Activated T-helper 1 cell treated with anti-CD3 and anti-CD28 coated beads, Interleukin-2, amount 50 U/mL, for 16 hours (primary cell): ENCODE measurements at regions not wholly inside any gene's neighbourhood (a gene's known extent, or its start where the extent isn't known, plus 50 kb on each side); places are given as distances from the start of the nearest gene placed in this dataset.
"Not testable (repeated sequence)": the region's sequence is repeated elsewhere in the genome, so short reads cannot be mapped to it uniquely, and the experiment has no call there.

Experiments used
- DNase-seq, 2 donors: peaks; one replicate each; pipeline ENCODE4 v3.0.0-alpha.2; 2020; ENCODE audit warnings: low read depth in 1 of 2, low spot score in 1 of 2

GRCh38 chr22:22716136-22716665, 71.8 kb downstream of the GGTLC2 start:
- DNase-seq: no peak

- DNase-seq: no peak
These were observed 73.2 kb downstream of the GGTLC2 start for GRCh38 chr22:22717664-22718063.

DNA sequence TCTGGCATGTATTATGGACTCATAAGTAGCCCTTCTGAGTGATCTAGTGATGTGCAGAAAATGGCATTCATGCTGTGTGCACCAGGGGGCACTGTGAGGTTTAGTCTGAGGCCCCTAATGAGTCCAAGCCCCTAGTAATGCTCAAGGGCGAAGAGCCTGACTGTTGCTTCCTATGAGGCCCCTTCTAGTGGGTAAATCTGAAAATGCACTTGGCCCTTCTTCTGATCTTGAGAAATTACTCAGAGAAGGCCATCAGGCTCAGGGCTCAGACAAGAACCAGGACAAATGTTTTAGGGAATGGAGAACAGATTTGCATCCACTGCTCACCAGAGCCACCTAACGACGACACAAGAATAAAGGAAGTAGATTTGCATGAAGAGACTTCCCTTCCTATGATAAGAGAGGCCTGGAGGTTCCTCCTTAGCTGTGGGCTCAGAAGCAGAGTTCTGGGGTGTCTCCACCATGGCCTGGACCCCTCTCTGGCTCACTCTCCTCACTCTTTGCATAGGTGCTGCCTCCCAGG, 75.8 kb downstream of the GGTLC2 start:
- DNase-seq: no peak

DNA sequence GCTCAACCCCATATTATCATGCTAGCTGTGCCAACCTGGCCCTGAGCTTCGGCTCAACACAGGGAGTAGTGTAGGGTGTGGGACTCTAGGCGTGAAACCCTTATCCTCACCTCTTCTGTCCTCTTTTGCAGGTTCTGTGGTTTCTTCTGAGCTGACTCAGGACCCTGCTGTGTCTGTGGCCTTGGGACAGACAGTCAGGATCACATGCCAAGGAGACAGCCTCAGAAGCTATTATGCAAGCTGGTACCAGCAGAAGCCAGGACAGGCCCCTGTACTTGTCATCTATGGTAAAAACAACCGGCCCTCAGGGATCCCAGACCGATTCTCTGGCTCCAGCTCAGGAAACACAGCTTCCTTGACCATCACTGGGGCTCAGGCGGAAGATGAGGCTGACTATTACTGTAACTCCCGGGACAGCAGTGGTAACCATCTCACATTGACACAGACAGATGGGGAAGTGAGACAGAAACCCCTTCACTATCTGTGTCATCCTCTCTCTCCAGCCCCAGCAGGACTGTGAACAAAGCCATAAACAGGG, 76.4 kb downstream of the GGTLC2 start:
- no peak for DNase-seq

- peak in 1 of 2 donors; percentile 51 for DNase-seq
These were observed 77.4 kb downstream of the GGTLC2 start for GRCh38 chr22:22721681-22722354.

DNA sequence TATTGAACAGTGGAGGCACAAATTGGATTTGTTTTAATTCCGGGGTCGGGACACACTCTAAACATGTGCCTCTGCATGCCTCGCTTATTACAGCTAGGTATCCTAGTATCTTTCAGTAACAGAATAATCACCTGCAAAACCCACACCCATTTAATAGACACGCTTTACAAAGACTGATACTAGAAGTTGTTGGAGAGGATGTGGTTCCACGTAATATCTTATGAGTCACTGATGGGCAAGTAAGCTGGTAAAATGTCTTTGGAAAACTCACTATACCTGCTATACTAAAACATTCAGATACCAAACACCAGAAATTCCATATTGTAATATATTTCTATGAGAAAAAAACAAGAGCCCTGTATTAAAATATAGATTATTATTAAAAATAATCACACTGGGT, 84.0 kb downstream of the GGTLC2 start:
- no peak for DNase-seq

GRCh38 chr22:22730655-22731373, 86.4 kb downstream of the GGTLC2 start:
- DNase-seq: no peak

DNA sequence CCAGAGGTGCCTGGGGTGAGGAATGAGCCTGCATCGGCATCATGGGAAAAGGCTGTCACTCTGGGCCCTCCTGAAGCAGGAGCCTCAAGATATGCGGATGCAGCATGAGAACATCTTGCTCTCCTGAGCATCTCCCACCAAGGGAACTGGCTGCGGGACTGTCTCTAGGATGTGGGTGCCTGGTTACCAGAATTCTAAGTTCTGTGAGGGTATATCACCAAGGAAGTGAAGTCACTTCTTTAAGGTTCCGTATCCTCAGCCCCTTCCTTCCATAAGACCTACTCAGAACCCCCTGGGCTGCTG, 86.9 kb downstream of the GGTLC2 start:
- no peak for DNase-seq

GRCh38 chr22:22733006-22733405, 88.6 kb downstream of the GGTLC2 start:
- not testable (repeated sequence) for DNase-seq

DNA sequence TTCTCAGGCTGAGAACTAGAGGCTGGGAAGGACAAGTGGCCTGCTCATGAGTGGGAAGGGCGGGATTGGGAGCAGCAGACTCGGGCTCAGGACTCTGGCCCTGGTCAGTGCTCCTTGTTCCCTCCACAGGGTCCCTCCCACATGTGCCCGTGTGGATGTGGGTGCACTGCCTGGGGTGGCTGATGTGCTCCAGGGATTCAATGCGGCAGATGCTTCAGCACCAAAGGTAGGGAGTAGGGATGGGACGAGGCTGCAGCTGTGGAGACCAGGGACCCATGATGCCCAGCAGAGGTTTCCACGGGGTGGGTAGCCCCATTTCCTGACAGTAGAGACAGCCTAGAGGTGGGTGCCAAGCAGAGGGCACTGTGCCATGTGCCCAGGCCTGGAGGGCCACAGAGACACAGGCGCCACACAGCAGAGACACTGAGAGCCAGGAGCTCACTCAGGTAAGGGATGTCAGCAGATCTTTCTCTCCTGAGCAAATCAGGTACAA, 89.5 kb downstream of the GGTLC2 start:
- no peak for DNase-seq

DNA sequence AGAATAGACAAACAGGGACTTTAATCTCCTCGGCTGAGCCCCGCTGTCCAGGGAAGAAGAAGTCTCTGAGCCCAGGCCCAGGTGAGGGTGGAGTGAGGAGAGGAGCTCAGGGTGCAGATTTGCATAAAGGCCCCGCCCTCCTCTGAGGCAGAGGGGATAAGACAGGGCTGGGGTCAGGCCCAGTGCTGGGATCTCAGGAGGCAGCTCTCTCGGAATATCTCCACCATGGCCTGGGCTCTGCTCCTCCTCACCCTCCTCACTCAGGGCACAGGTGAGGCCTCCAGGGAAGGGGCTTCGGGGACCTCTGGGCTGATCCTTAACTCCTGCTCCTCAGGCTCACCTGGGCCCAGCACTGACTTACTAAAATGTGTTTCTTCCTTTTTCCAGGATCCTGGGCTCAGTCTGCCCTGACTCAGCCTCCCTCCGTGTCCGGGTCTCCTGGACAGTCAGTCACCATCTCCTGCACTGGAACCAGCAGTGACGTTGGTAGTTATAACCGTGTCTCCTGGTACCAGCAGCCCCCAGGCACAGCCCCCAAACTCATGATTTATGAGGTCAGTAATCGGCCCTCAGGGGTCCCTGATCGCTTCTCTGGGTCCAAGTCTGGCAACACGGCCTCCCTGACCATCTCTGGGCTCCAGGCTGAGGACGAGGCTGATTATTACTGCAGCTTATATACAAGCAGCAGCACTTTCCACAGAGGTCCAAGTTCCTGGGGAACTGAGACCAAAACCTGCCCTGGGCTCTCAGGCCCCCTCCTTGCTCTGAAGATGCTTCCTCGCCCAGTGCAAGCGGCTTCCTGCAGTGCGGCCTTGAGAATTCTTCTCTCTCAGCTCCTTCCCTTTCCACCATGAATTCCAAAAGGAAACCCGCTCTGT, 90.2 kb downstream of the GGTLC2 start:
- not testable (repeated sequence) for DNase-seq

GRCh38 chr22:22735276-22735675, 90.9 kb downstream of the GGTLC2 start:
- not testable (repeated sequence) for DNase-seq

DNA sequence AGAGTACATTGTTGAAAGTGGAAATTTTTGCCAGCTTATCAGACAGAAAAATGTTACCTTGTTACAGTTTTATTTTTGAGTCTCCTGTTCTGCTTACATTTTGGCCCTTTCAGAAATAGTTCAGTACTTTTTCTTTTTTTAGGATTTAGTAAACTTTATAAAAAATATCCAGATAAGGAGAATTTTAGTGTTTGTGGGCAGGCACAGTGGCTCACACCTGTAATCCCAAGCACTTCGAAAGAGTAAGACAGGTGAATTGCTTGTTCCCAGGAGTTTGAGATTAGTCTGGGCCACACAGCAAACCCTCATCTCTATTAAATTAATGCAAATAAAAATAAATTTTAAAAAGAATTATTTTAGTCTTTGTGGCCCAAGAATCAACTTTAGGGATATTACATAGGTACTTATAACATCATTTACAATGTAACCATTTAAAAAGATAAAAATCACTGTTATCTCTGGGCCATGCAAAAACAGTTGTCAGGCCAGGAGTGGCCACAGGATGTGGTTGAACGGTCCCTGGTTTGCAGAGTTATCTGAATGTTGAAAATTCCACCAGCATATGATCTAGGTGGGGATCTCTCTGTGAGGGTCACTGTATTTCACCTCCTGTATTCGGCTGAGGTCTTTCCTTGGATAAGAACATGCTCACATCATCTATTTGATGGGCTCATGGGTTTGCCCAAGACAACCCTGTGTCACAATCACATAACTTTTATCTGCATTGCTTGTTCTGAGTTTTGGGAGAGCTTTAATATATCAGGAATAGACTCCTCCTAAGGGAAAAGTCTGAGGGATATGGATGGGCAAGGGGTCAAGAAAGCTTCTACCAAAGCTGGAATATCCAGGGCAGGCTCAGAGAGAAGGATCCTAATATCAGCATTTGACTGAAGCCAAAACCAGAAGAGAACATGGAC, 91.5 kb downstream of the GGTLC2 start:
- no peak for DNase-seq

DNA sequence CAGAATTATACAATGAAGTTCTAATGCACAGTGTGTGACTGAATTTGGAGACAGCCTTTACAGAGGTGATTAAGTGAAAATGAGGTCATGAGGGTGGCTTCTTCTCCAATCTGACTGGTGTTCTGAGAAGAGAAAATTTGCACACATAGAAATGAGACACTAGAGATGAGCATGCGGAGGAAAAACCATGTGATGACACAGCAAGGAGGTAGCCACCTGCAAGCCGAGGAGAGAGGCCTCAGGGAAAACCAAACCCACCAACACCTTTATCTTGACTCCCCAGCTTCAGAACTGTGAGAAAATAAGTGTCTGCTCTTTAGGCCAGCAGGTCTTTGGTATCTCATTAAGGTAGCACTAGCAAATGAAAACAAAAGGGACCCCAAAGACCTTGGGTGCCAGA, 93.2 kb downstream of the GGTLC2 start:
- DNase-seq: no peak

DNA sequence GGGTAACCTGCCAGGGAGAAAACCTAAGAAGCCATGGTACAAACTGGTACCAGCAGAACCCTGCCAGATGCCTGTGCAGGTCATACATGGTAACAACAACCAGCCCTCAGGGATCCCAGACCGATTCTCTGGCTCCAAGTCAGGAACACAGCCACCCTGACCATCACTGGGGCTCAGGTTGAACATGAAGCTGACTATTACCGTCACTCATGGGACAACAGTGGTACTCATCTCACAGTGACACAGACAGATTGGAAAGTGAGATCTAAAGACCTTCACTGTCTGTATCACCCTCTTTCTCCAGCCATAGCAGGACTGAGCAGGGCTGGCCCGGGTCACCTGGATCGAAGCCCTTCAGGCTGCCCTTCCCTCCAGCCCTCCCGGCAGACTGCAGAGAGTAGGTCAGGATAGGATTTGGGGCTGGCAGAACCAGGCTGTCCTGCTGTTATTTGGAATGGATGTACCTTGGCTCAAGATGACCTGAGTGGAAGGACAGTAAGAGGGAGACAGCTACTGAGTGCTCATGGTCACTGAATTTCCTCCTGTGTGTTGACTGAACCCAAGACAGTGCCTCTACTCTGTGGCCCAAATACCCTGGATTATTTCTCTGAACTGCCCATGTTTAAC, 94.7 kb downstream of the GGTLC2 start:
- no peak for DNase-seq

DNA sequence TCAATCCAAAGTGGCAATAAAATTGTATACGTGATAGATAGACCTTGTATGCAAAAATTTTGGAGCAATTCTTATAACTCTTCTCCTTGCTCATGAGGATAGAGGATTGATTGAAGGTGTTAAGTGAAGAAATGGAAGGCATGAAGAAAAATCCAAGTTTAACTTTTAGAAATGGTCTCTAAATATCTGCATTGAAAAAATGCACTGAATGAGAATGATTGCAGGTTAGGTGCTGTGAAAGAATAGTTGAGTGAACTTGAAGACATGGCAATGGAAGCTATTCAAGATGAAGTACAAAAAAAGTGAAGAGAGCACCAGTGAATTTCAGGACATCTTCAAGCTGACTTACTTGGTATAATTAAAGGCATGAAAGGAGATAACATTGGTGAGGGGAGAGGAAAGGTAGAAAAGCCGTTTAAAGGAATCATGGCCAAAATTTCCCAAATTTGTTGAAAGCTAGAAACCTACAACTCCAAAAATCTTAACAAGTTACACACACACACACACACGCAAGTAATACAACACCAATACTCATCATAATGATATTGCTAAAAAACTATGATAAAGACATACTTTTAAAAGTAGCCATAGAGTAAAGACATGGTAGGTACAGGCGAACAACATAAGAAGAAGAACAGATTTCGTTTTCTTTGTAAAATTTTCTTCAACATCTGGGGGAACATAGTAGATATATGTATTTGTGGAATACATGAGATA, 96.3 kb downstream of the GGTLC2 start:
- DNase-seq: no peak

DNA sequence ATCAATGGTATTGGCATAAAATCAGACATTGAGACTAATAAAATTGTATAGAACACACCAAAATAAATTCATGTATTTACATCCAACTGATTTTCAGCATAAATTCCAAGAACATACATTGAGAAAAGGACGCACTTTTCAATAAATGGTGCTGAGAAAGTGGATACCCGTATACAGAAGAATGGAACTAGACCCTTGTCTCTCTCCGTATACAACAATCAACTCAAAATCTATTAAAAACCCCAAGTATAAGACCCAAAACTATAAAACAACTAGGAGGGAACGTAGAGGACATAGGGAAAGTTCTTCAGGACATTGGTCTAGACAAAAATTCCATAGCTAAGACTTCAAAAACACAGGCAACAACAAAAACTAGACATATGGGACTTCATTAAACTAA, 97.4 kb downstream of the GGTLC2 start:
- no peak for DNase-seq

DNA sequence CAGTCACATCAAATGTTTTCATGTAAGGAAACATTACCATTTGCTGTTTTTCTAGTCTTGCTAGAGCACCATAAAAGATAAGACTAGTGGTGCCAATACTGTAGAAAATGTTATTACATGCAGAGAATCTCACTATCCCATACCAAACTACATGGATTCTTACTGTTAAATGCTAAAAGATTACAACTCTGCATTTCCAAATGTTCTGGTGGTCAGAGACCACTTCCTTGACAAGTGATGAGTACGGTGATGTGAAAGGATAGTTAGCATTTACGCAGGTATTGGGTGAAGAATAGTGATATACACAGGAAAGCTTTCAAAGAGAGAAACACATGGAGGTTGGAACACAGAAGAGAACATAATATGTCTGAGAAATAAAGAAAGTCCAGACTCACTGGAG, 98.2 kb downstream of the GGTLC2 start:
- no peak for DNase-seq
